Activated CD8-positive, alpha-beta T cell treated with anti-CD3 and anti-CD28 coated beads, Interleukin-2, amount 10 ng/mL, durations not matched to agents 7 days and 5 days (primary cell): ENCODE measurements at regions not wholly inside any gene's neighbourhood (a gene's known extent, or its start where the extent isn't known, plus 50 kb on each side); places are given as distances from the start of the nearest gene placed in this dataset.
"Not testable (repeated sequence)": the region's sequence is repeated elsewhere in the genome, so short reads cannot be mapped to it uniquely, and the experiment has no call there.

ENCODE experiments used
- ATAC-seq: fragments of 150-1000 bp; cut with Tn5 transposase; one replicate; pipeline ENCODE4 v1.10.0; 2021; ENCODE audit warnings: moderate library complexity
- CTCF ChIA-PET: fragments of 350-600 bp; sonication (Branson Sonifier 250); formaldehyde crosslinking; loops from one replicate; lab custom pipeline; 2021; ENCODE audit warnings: antibody characterized with exemption; lab: Charles Lee
- POLR2A ChIA-PET: fragments of 350-600 bp; sonication (Branson Sonifier 250); formaldehyde crosslinking; loops from one replicate; lab custom pipeline; 2021; ENCODE audit warnings: antibody characterized with exemption; lab: Charles Lee
- DNase-seq: peaks from one replicate; pipeline ENCODE4 v3.0.0-alpha.2; 2020
- H3K27ac Mint-ChIP-seq: one replicate; pipeline ENCODE4 v1.8.0; 2021; ENCODE audit warnings: mild to moderate bottlenecking, mixed read lengths
- H3K27me3 Mint-ChIP-seq: one replicate; pipeline ENCODE4 v1.8.0; 2021; ENCODE audit warnings: low read depth, mixed read lengths
- H3K36me3 Mint-ChIP-seq: one replicate; pipeline ENCODE4 v1.8.0; 2021; ENCODE audit warnings: low read depth, mixed read lengths
- H3K4me1 Mint-ChIP-seq: one replicate; pipeline ENCODE4 v1.8.0; 2021; ENCODE audit warnings: low read depth, mixed read lengths
- H3K4me3 Mint-ChIP-seq: one replicate; pipeline ENCODE4 v1.8.0; 2021; ENCODE audit warnings: mild to moderate bottlenecking, mixed read lengths
- H3K9me3 Mint-ChIP-seq: one replicate; pipeline ENCODE4 v1.8.0; 2022; ENCODE audit warnings: mixed read lengths; ENCODE audit not compliant: insufficient read depth

DNA sequence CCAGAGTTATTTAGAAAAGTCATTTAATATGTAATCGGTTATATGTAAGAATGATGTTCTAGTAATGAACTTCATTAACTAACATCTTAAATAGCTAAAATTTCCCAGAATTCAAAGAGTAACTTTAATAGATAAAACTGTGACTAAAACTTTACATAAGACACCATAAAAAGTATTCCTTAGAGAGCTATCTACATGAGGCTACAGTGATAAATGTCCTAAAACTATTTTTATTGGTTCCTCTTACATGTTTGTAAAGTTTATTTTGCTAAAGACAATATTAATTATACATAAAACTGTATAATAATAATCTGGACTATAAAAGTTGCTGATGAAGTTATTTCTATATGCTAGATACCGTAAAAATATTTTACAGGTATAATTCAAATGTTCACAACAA, 897.7 kb upstream of the EPHA5 start:
- Mint-ChIP-seq H3K27me3 (no peaks in the 10 kb centered on the region), H3K9me3 (peaks cover 3% of the 10 kb centered on the region), H3K4me3 (no peak overlapping the region), H3K36me3 (no peaks in the 10 kb centered on the region), H3K27ac (no peak overlapping the region), H3K4me1 (no peaks in the 10 kb centered on the region)
- ATAC-seq: no peak
- POLR2A ChIA-PET: no interaction called here
- CTCF ChIA-PET: no interaction called here
- no peak for DNase-seq

DNA sequence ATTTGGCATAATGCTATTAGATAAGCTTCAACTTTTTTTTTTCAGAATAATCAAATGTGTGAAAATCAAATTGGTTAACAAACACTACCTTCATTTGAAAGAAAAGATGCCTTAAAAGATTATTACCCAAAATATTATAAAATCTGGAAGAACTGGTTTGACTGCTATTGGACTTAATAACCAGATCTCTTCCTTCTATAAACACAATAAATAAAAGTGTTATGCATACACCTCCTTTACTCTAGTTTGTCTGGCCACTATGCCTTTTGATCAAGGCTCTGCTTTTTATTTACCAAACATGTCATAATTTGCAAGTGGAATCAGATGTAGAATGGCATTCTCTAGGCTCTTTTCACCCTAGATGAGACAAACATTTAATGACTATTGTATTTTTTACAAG, 897.3 kb upstream of the EPHA5 start:
- Mint-ChIP-seq H3K9me3 (peaks cover 3% of the 10 kb centered on the region), H3K4me1 (no peaks in the 10 kb centered on the region), H3K27me3 (no peaks in the 10 kb centered on the region), H3K27ac (no peak overlapping the region), H3K36me3 (no peaks in the 10 kb centered on the region), H3K4me3 (no peak overlapping the region)
- CTCF ChIA-PET: no interaction called here
- no peak for DNase-seq
- POLR2A ChIA-PET: no interaction called here
- ATAC-seq: no peak

DNA sequence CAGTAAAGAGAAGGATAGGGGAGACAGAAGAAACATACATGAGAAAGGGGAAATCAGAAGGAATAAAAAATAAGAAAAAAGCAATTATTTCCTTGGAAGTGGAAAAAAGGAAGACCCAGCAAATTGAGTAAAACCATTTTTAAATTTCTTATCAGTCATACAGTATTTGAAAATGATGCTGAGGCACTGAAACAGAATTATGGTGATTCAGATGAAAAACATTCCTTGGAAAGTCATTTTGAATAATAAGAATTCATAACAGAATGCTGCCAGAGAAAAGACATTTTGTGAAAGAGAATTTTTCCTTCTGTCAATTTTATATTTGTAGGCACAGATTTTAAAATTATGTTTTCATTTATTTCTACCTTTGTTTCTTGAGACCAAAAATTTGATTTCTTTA, 895.5 kb upstream of the EPHA5 start:
- POLR2A ChIA-PET: no interaction called here
- DNase-seq (no peak), ATAC-seq (no peak)
- Mint-ChIP-seq H3K9me3 (peaks cover 3% of the 10 kb centered on the region), H3K36me3 (no peaks in the 10 kb centered on the region), H3K4me3 (no peak overlapping the region), H3K4me1 (no peaks in the 10 kb centered on the region), H3K27me3 (no peaks in the 10 kb centered on the region), H3K27ac (no peak overlapping the region)
- CTCF ChIA-PET: no interaction called here

DNA sequence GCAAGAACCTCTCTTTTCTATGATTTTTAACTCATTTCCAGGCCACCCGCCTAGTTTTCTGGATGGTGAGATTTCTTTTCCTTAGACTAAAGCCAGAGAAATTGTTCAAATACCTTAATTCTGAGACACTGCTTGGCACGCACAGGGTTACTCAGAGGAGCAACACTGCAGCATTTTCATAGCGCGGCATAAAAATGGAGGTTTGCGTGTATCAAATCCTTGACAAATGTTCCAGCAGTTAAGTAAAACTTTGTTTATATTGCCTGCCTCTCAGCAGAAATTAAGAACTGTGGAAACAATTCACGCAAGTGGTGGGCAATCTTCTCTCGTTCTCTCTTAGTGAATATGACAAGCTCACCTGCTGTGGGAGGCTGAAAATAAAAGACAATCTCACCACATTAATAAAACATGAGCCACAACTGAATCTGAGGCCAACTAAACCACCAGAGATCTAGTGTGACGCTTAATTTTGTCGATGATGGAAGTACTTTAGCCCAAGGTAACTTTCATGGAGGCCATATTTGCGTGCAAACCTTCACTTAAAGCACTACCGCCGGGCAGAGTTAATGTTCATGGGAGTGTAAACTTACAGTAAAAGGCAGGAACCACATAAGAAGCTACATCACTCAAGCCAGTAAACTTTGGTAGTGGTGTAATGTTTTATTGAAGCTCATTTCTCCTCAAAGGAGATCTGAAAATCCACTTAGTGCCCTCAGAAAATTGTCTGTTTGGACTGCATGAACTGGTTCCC, 894.8 kb upstream of the EPHA5 start:
- ChIA-PET POLR2A (no interaction called here), CTCF (no interaction called here)
- no peak overlapping the region for H3K27ac Mint-ChIP-seq
- H3K4me1 Mint-ChIP-seq: no peaks in the 10 kb centered on the region
- H3K36me3 Mint-ChIP-seq: no peaks in the 10 kb centered on the region
- DNase-seq (no peak), ATAC-seq (no peak)
- H3K27me3 Mint-ChIP-seq: no peaks in the 10 kb centered on the region
- H3K9me3 Mint-ChIP-seq: peaks cover 3% of the 10 kb centered on the region
- H3K4me3 Mint-ChIP-seq: no peak overlapping the region

DNA sequence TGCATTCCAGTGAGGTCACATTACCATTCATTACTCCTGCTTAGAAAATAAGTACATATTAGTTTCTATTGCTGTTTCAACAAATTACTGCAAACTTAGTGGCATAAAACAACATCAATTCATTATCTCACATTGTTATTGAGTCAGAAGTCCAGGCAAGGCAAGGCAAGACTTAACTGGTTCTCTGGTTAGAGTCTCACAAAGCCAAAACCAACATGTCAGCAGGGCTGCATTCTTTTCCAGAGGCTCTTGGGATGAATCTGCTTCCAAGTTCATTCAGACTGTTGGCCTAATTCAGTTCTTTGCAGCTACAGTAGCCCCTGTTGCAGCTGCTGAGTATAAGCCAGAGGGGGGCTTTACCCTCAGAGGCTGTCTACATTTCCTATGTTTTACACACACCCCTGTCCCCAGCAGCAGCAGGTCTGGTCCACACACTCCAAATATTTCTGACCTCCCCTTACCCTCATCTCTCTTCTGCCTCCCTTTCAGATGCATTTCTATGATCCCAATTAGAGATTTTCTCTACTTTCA, 892.1 kb upstream of the EPHA5 start:
- Mint-ChIP-seq H3K27me3 (no peaks in the 10 kb centered on the region), H3K4me1 (no peaks in the 10 kb centered on the region), H3K4me3 (no peak overlapping the region), H3K27ac (no peak overlapping the region), H3K9me3 (peaks cover 3% of the 10 kb centered on the region), H3K36me3 (no peaks in the 10 kb centered on the region)
- ATAC-seq (no peak), DNase-seq (no peak)
- POLR2A ChIA-PET: no interaction called here
- CTCF ChIA-PET: no interaction called here

DNA sequence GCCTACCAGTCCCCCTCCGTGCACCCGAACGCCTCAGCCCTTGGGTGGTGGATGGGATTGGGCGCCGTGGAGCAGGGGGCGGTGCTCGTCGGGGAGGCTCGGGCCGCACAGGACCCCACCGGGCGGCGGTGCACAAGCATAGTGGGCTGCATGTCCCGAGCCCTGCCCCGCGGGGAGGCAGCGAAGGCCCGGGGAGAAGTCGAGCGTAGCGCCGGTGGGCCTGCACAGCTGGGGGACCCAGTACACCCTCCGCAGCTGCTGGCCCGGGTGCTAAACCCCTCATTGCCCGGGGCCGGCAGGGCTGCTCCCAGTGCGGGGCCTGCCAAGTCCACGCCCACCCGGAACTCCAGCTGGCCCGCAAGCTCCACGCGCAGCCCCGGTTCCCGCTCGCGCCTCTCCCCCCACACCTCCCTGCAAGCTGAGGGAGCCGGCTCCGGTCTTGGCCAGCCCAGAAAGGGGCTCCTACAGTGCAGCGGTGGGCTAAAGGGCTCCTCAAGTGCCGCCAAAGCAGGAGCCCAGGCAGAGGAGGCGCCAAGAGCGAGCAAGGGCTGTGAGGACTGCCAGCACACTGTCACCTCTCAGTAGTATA, 891.3 kb upstream of the EPHA5 start:
- ATAC-seq, H3K36me3 Mint-ChIP-seq, H3K27ac Mint-ChIP-seq, DNase-seq, H3K27me3 Mint-ChIP-seq, H3K4me3 Mint-ChIP-seq, H3K4me1 Mint-ChIP-seq, POLR2A ChIA-PET, CTCF ChIA-PET, H3K9me3 Mint-ChIP-seq: not testable (repeated sequence)

DNA sequence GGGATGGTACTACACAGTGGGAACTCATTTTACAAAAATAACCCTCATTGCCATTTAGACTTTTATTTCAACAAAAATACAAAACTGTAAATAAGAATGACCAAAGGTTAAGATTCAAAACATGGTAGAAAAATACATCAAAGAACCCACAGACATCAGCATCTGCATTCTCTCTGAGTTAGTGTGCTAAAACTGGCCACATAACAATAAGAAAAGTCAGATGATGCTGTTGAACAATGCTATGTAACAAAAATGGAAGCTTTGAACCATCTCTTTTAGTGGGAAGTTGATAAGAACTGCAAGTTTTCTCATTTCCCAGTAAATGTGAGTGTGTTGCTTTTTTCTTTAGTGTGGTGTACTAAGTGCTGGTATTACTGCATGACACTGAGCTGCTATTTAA, 888.4 kb upstream of the EPHA5 start:
- Mint-ChIP-seq H3K27me3 (no peaks in the 10 kb centered on the region), H3K4me3 (no peak overlapping the region), H3K36me3 (no peaks in the 10 kb centered on the region), H3K4me1 (no peaks in the 10 kb centered on the region), H3K27ac (no peak overlapping the region), H3K9me3 (peaks cover 7% of the 10 kb centered on the region)
- no peak for DNase-seq
- no peak for ATAC-seq
- ChIA-PET CTCF (interaction anchor here (0.5 kb wide), 1 partner anchor 21 kb away, joined by 3 read pairs; no protein-coding TSS in a partner anchor), POLR2A (no interaction called here)

DNA sequence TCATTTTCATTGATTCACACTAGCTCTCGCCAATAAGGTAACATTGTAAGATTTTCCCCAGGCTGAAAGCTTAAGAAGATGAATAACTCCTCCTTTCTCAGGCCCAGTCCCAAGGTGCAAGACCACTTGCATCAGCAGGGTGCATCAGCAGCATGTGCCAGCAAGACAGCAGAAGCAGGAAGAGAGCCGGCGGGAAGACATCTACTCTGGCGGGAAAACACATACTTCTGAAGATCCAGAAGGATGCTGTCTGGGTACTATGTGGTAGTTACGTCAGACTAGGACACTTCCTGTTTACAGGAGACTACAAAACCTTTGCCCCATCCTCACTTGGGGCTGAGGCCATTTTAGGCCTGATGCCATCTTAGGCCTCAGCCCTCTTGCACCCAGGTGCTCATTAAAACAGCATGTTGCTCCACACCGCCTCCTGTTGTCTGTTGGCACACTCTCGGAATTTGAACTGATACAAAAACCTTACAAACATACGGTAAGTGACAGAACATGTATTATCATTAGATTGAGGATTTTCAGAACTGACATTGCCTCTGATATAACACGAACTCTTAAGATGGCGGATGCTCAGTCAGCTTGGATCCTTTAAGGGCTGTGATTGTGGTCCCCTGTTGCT, 886.5 kb upstream of the EPHA5 start:
- DNase-seq (no peak), ATAC-seq (no peak)
- ChIA-PET CTCF (no interaction called here), POLR2A (no interaction called here)
- no peak overlapping the region for H3K27ac Mint-ChIP-seq
- peaks cover 4% of the 10 kb centered on the region for H3K9me3 Mint-ChIP-seq
- no peaks in the 10 kb centered on the region for H3K4me1 Mint-ChIP-seq
- H3K27me3 Mint-ChIP-seq: no peaks in the 10 kb centered on the region
- H3K36me3 Mint-ChIP-seq: no peaks in the 10 kb centered on the region
- H3K4me3 Mint-ChIP-seq: no peak overlapping the region

DNA sequence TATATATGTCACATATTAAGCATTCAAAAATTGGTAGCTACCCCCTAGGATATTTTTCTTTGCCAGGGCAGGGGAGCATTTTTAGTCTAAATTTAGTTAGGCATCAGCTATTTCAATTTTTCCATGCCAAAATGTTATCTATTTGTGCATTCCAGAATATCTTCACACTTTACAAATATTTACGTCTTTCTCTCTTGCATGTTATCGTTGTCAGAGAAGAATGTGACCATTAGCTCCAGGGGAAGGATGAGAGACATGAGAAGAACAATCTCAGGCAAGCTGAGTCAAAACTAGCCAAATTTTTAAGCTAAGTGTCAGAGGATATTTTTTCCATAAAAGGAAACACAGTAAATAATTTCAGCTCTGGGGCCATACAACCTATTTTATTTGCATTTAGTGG, 885.0 kb upstream of the EPHA5 start:
- ATAC-seq (no peak), DNase-seq (no peak)
- ChIA-PET POLR2A (no interaction called here), CTCF (no interaction called here)
- Mint-ChIP-seq H3K27ac (no peak overlapping the region), H3K36me3 (no peaks in the 10 kb centered on the region), H3K27me3 (no peaks in the 10 kb centered on the region), H3K4me3 (no peak overlapping the region), H3K4me1 (no peaks in the 10 kb centered on the region), H3K9me3 (peaks cover 4% of the 10 kb centered on the region)

DNA sequence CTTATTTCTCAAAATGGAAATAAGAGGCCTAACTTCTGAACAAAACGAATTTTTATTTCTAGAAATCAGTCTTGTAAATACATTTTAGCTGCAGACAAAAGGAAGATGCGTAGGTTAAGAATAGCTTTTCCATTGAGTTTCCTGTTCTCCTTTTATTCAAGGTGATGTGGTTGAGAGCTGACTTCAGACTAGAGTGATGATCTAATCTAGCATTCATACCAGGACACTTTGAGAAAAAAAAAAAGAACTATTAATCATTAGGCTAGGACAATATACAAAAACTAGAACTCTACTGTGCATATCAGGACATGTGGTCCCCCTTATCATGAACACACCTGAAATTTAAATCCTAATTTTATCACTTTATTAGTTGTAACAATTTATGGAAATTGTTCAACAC, 884.5 kb upstream of the EPHA5 start:
- peaks cover 4% of the 10 kb centered on the region for H3K9me3 Mint-ChIP-seq
- no peak overlapping the region for H3K4me3 Mint-ChIP-seq
- POLR2A ChIA-PET: no interaction called here
- no peak for ATAC-seq
- no peaks in the 10 kb centered on the region for H3K4me1 Mint-ChIP-seq
- H3K27me3 Mint-ChIP-seq: no peaks in the 10 kb centered on the region
- H3K27ac Mint-ChIP-seq: no peak overlapping the region
- H3K36me3 Mint-ChIP-seq: no peaks in the 10 kb centered on the region
- no peak for DNase-seq
- CTCF ChIA-PET: no interaction called here

DNA sequence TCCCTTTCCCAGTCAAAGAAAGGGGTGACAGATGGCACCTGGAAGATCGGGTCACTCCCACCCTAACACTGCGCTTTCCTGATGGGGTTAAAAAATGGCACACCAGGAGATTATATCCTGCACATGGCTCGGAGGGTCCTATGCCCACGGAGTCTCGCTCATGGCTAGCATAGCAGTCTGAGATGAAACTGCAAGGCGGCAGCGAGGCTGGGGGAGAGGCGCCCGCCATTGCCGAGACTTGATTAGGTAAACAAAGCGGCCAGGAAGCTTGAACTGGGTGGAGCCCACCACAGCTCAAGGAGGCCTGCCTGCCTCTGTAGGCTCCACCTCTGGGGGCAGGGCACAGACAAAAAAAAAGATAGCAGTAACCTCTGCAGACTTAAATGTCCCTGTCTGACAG, 875.0 kb upstream of the EPHA5 start:
- H3K36me3 Mint-ChIP-seq, DNase-seq, H3K27me3 Mint-ChIP-seq, CTCF ChIA-PET, ATAC-seq, H3K27ac Mint-ChIP-seq, H3K4me1 Mint-ChIP-seq, H3K4me3 Mint-ChIP-seq, H3K9me3 Mint-ChIP-seq: not testable (repeated sequence)
- POLR2A ChIA-PET: interaction anchor here (0.6 kb wide), 1 partner anchor 7 kb away, joined by 7 read pairs; no protein-coding TSS in a partner anchor

DNA sequence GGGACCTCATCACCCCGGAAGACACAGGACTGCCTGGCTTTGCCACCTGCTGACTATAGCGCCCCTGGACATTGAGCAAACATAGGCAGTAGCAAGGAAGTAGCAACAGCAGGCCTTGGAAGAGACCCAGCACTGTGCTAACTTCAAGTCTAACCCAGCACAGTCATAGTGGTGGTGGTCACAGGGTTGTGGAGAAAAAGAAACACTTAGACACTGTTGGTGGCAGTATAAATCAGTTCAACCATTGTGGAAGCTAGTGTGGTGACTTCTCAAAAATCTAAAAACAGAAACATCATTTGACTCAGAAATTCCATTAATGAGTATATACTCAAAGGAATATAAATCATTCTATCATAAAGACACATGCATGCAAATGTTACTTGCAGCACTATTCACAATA, 874.0 kb upstream of the EPHA5 start:
- Mint-ChIP-seq H3K9me3 (no peaks in the 10 kb centered on the region), H3K27ac (no peak overlapping the region), H3K4me3 (no peak overlapping the region), H3K4me1 (no peaks in the 10 kb centered on the region), H3K27me3 (no peaks in the 10 kb centered on the region), H3K36me3 (no peaks in the 10 kb centered on the region)
- ATAC-seq (no peak), DNase-seq (no peak)
- POLR2A ChIA-PET: interaction anchor here (0.6 kb wide), 1 partner anchor 8 kb away, joined by 7 read pairs; no protein-coding TSS in a partner anchor
- CTCF ChIA-PET: no interaction called here
